ENCODE measurements at regions not wholly inside any gene's neighbourhood (a gene's known extent, or its start where the extent isn't known, plus 50 kb on each side); places are given as distances from the start of the nearest gene placed in this dataset.

DNA sequence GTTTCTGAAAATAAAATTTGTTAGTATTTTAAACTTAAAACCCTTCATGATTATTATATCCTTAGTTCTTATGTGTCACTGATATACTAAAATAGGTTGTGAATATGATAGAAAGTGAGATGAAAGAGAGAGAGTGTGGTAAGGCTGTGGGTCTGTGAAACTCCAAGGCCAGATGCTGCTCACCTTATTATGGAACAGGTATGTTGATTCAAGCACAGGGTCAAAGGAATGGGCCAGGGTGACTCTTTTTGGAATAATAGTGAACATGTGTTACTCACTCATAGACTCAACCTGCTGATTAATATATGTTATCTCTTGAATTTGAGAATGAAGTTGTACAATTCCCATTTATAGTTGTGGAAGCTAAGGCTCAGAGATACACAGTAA, 70.7 kb upstream of the FN1 start:
- TF ChIP-seq EZH2 (IDR thresholded peaks at IDR 0.05) (no peak), POLR2AphosphoS5 (IDR thresholded peaks at IDR 0.05; ENCODE audit: borderline replicate concordance, low read depth, low read length) (no peak)
